Stimulated activated CD4-positive, alpha-beta T cell treated with anti-CD3 and anti-CD28 coated beads, Interleukin-4, amount 100 ng/mL, for 48 hours (primary cell): ENCODE measurements at regions not wholly inside any gene's neighbourhood (a gene's known extent, or its start where the extent isn't known, plus 50 kb on each side); places are given as distances from the start of the nearest gene placed in this dataset.

Experiments used
- DNase-seq, 2 donors: peaks; one replicate each; pipeline ENCODE4 v3.0.0-alpha.2; 2020; ENCODE audit warnings: low read depth in 2 of 2

DNA sequence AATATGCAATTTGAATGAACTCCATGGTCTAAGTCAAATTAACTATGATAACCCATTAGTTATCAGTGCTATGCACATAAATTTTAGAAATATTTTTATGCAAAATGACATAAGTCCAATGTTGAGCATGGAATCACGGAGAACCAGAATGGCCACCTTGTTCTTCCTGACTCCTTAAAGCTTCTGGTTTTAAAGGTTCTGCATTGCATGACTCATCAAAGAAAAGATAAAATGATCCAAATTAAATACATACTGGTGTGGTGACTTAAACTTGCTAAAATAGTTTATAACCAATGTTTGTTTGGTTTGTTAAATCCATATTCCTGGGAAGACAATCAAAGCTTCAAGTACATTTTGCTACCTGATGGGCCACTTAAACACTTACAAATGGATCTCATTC is 1146.9 kb upstream of the NRXN1 start:
- DNase-seq, result no peak

DNA sequence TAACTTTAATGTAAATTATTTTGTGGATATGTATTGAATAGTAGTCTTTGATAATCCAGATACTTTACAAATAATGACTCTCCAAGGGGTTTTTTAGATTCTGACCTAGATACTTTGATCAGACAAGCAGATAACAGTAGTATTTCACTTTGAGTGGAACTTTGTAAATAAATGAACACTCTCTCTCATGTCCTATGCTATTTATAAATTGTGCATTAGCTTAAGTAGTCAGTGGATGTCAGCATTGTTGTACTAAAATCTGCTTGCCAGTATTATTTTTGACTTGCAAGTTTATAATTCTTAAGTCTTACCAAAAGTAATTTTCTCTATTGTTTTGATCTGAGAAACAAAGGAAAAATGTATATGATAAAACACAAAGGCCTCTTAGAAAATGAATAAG is 1113.1 kb upstream of the NRXN1 start:
- DNase-seq, result no peak

DNA sequence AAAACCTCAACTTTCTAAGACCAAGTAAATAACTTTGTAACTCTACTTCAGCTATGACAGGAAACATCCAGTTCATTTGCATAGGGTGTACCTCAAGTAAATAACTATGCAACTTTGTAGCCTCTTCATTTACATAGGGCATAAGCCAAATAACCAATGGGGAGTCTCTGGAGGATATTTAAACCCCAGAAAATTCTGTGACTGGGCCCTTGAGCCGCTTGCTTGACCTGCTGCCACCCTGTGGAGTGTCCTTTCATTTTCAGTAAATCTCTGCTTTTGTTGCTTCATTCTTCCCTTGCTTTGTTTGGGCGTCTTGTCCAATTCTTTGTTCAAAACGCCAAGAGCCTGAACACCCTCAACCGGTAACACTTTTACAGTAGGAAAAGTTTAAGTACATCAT is 1112.7 kb upstream of the NRXN1 start:
- no peak for DNase-seq

DNA sequence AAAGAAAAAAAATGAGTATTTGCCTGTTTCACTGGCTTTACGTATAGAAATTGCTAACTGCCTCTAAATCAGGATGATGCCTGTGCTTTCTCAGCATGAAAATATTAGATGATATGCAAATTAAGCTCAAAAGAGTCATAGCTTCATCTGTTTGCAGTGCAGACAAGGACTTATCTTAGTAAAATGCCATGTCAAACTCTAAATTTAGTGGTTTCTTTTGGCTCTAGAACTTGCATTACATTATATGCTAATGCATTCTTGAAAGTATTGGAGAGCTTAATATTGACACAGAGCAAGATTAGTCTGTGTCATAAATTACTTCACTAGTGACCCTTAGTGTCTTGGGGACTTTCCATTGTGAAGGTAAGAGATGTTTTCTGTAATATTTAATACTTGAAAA is 1109.1 kb upstream of the NRXN1 start:
- DNase-seq, result no peak

DNA sequence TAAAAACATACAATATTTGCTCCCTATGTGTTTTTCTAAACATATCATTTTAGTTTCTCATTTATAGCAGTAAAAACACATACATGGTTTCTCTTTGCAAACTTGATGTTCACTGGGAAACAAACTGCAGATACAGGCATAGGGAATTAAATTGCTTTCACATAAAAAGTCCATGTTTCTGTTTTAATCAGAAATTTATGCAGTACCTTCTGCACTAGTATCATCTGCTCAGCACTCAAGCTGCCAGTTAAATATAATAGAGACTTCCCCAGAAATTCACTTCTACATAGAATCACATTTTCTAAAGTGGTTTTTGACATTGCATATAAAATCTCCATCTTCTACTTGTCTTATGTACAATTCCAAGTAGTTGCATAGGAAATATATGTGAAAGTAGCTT is 1107.3 kb upstream of the NRXN1 start:
- DNase-seq, result no peak

DNA sequence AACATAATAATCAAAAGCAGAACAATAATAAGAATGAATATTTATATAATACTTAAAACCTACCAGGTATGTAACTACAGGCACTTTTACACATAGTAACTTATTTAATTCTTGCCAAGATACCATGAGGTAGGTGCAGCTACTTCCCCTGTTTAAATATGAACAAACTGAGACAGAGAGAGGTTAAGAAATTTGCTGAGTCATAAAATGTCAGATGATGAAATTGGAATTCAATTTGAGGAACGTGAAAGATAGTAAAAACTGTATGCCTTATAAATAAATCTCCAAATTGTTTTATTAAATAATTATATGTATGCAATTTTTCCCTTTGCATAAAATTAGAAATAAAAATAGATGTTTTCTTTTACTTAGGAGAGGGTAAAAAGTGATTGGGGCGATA is 1103.3 kb upstream of the NRXN1 start:
- no peak for DNase-seq

DNA sequence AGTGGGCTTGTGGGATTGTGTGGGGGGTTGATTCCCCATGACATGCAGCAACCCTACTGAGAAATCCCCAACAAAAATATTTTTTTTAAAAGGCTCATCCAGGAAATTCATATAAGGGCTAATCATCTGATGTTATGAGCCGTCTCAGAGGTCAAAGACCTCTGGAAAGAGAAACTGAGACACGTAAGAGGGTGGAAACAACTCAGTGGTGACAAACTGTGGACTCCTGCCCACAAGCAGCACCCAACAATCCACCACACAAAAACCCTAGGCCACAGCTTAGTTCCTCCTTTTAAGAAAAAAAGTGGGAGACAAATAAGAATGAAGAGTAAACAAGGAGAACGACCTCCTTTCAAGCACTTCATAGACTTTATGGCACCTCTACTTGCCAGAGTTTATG is 1096.1 kb upstream of the NRXN1 start:
- DNase-seq, result no peak

DNA sequence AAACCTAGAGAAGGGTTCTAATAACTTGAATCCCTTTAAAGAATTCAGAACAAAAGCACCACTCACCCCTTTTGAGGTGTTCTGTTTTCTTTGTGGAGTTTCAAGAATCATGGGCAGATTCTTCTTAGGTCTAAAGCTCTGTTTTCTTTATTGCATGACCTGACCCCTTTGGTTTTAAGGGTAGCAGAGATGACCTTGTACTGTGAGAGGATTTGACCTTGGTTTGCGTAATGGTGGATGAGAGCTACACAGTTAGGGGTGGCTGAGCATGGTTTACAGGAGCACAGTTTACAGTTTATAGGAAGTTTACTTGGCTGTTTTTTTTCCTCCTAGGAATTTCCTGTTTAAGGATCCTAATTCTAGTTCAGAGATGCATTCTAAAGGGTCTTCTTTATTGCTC is 1095.6 kb upstream of the NRXN1 start:
- no peak for DNase-seq

DNA sequence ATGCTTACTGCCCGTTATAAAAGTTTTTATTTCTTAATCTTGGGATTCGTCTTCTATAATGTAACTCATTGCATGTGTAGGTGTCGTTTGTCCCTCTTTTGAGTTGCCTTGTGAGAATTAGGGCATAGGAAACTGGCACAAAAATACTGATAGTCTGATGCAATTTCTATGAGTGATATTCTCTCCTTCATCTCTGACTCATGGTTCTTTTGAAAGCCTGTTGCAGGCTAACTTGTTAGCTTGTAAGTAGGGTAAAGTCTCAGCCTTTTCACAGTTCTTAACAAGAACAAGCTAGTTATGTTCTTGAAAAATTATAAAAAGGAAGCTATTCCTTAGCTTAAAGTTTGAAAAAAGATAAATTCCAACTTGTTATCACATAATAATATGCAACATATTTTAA is 1085.4 kb upstream of the NRXN1 start:
- no peak for DNase-seq

DNA sequence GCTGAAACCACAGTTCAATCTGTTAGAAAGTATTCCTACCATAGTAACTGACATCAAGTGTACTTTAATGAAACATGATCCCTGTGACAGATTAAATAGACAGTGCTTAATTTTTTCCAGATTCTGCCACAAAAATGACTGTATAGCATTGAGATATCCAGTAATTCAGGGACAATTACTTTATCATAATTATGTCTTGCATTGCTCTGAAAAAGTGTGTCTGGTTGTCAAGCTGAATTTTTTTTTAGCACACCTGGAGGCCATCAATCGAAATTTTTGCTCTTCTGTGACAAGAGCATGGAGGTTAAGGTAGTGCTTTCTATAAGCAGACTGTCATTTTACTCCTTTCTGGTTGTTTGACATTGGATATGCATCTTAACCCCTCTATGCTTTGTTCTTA is 1083.8 kb upstream of the NRXN1 start:
- no peak for DNase-seq

DNA sequence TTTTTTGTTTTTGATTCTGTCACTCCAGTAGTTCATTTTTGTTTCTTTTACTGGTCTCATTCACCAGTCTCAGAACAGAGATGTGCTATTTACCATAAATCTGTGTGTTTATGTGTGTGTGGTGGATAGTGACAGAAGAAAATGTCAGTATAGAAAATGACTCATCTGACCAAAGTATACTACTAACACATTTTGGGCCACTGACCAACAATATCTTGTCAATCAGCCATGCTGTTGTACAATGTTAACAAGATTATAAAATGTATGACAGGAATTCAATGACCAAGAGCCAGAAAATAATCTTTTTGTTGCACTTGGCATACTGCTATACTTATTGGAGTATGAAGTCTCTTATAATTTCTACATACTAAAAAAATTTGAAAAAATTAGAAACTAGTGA is 1081.4 kb upstream of the NRXN1 start:
- DNase-seq, result no peak

DNA sequence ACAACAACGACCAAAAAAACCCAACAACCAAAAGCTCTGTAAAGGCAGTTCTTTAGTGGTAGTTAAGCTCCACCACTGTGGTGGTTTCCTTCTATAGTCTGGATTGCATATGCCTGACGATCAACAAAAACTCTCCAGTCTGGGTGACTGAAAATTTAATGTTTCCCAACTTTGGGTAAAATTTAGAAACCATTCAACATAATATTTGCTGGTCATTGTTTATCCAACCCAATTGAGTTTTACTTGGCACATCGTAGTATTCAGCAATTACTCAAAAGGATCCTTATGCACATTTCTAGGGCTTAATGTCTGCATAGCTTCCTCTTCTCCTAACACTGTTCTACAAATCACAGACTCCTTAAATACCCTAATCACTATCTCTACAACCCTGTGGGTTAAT is 1080.2 kb upstream of the NRXN1 start:
- no peak for DNase-seq

DNA sequence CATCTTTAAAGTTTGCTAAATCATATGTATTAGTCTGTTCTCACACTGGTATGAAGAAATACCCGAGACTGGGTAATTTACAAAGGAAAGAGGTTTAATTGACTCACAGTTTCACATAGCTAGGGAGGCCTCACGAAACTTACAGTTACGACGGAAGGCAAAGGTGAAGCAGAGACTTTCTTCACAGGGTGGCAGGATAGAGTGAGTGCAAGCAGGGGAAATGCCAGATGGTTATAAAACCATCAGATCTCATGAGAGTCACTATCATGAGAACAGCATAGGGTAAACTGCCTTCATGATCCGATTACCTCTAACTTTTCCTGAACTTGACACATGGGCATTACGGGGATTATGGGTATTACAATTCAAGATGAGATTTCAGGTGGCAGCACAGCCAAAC is 1075.2 kb upstream of the NRXN1 start:
- DNase-seq, result no peak

DNA sequence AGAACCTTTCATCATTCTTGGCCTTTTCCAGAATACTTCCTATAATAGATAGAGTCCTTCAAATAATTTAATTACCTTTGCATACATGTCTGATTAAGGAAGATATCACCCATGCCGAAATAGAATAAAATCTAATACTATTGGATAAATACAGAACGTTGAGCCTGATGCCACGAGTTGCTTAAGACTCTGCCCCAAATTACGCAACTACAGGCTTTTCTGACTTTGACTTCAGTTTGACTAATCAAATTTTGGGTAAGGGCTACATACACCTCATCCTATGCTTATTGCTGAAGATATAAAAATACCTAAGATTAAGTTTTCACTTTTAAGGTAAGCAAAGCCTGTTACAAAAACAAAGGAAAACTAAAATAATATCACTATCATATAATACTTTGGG is 1065.1 kb upstream of the NRXN1 start:
- no peak for DNase-seq

DNA sequence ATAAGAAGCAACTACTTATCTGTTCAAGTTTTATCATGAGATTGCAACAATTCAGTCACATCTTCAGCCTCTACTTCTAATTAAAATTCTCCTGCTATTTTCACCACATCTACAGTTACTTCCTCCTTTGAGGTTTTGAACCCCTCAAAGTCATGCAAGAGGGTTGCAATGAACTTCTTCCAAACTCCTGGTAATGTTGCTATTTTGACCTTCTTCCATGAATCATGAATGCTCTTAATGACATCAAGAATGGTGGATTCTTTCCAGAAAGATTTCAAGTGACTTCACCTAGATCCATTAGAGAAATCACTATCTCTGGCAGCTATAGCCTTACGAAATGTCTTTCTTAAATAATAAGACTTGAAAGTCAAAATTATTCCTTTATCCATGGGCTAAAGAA is 1052.8 kb upstream of the NRXN1 start:
- DNase-seq, result no peak

DNA sequence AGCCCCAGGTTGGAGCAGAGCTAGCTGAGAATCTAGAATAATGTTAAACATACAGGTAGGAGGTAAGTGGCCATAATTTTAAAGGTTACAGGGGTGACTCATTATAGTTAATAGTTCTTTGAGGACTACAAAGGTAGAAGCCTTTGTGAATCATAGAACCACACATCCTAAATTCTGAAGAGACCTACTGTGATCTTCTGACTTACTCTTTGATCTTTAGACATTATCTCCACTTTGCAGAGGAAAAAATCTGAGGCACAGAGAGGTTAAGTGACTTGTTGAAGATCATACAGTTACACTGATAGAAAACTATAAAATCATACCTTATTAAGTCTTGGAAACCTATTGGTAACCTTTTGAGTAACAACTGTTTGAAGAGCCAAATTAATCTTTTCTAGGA is 1051.3 kb upstream of the NRXN1 start:
- DNase-seq, result no peak

DNA sequence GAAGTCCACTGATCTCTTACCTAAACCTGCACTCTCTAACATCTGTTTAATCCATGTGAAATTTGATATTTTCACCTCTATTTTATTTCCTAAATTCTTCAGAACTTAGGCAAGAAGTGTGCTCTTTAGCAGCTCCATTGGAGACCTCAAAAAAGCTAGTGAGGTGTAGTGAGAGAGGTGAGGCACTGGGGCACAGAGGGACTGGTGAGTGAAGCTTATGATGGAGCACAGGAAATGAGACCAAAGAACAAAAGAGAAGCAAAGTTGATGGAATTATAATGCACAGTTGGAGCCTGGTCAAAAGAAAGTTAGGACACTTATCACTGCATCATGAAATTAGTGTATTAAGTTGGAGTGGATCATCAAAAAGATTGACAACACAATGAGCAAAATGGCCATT is 1050.7 kb upstream of the NRXN1 start:
- DNase-seq, result no peak

DNA sequence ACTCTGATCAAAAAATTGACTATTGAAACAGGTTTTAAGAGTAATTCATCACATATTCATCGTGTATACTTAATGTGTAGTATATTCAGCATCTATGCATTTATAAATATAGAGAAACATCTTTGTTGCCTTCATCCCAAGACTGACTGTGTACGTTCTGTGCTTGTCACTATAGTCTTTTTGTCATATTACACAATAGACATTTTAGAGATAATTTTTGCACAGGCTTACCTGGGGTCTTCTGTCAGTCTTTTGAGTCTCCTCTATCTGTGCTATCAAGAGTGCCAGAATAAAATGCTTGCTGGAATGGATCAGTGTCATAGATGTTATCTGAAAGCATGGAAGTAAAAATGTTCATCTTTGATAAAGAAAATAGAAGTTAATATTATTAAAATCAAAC is 1047.7 kb upstream of the NRXN1 start:
- DNase-seq, result no peak

DNA sequence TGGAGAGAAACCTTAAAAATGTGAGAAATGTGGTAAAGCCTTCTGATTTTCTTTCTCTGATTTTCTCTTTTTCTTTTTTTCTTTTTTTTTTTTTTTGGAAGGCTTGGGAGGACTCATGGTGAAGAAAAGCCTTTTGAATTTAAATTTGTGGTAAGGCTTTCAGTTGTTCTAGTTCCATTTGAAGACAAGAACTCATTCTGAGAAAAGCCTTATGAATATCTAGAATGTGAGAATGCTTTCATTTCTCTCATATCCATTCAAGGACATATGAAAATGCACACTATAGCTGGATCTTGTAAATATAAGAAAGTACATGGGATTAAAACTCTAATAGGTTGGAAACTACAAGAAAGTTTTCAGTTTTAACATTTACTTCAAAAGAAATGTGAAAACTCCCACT is 1045.2 kb upstream of the NRXN1 start:
- no peak for DNase-seq

DNA sequence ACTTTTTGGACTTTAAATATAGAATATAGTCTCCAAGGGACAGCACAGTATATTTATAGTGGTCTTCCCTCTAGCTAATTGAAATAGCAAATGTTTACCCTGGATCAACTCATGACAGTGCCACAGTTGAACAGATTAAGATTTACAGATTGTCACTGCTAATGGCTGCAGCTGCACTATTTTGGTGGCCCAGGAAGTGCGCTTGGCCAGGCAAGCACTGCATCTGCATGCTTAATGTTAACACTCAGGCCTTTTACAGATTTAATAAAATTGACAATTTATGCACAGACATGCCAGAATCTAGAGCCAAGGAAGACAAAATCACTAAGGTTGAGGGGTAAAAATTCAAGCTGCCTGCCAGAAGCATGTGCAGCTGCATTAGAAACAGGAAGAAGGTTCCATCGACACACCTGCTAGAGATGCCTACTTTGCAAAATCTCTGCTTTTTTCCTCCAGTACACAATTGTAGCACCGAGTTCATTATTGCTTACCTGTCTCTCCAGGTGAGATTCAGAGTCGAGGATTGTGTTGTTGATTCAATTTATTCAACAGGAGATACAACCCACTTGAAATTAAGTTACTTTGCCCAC is 1042.3 kb upstream of the NRXN1 start:
- no peak for DNase-seq

DNA sequence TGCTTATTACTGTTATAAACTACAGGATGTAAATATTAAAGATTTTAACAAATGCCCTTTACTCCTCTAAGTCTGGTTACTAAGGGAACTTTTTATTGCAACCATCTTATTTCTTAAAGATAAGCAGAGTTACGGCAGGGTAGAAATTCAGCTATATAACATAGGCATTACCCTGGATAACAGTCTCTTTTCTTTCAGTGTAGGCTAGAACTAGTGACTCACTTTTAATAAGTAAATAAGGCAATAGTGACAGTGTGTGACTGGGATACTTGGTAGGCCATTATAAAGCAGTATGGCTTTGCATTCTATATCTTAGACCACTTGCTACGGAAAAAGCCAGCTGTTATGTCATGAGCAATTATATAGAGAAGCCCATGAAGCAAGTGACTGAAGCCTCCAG is 1041.0 kb upstream of the NRXN1 start:
- no peak for DNase-seq

DNA sequence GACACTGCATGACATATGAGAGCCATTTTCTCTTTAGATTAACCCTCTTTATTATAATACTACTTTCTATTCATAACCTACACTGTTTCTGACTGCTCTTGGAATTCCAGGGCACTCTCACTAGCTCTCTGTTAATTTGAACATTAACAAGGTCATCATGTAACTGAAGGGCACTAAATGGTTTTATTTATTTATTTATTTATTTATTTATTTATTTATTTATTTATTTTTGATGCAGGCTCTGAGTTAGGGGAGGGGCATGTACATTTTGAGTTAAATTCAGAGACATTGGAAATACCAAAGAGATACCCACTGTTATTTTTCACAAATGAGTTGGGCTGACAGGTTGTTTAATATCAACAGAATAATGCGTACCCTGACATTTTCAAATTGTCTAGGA is 1038.7 kb upstream of the NRXN1 start:
- DNase-seq, result no peak

DNA sequence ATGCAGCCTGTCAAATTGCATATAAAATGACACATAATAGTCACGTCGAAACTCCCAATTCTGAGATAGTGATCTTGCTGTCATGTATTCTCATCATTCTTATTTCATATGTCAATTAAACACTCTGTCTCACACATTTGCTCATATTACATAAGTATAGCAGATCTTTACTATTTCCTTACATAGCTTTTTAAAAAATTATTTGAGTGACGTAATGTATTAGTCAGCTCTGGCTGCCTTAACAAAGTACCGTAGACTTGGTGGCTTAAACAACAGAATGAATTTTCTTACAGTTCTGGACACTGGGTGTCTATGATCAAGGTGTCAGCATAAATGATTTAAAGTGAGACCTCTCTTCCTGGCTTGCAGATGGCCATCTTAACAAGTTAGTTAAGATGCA is 1032.3 kb upstream of the NRXN1 start:
- DNase-seq, result no peak

DNA sequence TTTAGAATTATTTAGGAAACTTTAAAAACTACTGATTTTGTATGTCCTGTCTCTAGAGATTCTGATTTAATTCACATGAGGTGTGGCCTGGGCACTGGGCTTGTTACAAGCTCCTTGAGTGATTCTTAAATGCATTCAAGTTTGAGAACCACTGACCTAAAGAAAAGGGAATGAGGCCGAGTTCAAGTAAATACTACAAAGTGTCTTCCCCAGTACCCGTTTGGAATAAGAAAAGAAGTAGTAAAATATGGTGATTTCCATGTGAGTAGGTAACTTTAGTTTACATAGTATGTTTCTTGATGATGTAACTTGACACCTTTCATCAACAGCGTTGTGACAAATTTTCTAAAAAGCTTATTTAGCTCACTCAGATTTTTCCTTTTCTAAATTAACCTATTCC is 1022.9 kb upstream of the NRXN1 start:
- no peak for DNase-seq

DNA sequence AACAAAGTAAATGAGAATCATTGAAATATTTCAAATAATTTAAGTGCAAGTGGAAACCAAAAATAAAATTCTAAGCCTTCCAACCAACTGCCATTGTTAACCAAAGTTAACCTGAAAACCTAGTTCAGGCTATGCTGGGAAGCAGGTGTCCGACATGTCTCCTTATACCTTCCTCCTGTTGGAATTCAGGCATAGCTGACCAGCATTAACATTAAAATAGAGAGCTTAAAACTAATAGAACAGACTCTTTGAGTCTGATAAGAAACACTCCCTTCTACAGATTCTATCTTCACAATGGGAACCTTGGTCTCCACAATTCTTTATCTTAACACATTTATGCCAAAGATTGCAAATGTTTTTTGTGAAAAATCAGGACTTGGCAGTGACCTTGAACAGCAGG is 1004.9 kb upstream of the NRXN1 start:
- no peak for DNase-seq
